T-cell (primary cell): ENCODE measurements at regions not wholly inside any gene's neighbourhood (a gene's known extent, or its start where the extent isn't known, plus 50 kb on each side); places are given as distances from the start of the nearest gene placed in this dataset.

ENCODE experiments used
- ATAC-seq, 4 experiments: fragments of 200-7000 bp in 3 of 4; fragments of 150-1000 bp in 1 of 4; cut with Tn5 transposase; replicated peaks in 1 of 4; 1 replicate in 3 of 4; 2 replicates in 1 of 4; pipeline ENCODE4 v1.10.0; 2021; ENCODE audit warnings: moderate library complexity in 3 of 4, mild to moderate bottlenecking in 2 of 4, moderate number of reproducible peaks in 1 of 4
- CTCF ChIA-PET, 2 donors: fragments of 300-600 bp; sonication (Branson Sonifier 250); formaldehyde crosslinking; loops; one replicate each; lab custom pipeline; 2022; ENCODE audit warnings: antibody characterized with exemption in 2 of 2; lab: Charles Lee
- POLR2A ChIA-PET, 2 donors: fragments of 300-600 bp; sonication (Branson Sonifier 250); formaldehyde crosslinking; loops; one replicate each; lab custom pipeline; 2022; ENCODE audit warnings: antibody characterized with exemption in 2 of 2; lab: Charles Lee
- DNase-seq, 35 experiments: peaks; one replicate each; pipeline versions ENCODE4 v3.0.0 to v3.0.0-alpha.2; 2013 to 2023
- H3K27ac ChIP-seq: one replicate; pipeline ENCODE4 v1.5.1; 2013; ENCODE audit warnings: low read length
- H3K27me3 ChIP-seq, 2 experiments: replicated peaks in 1 of 2; 1 replicate in 1 of 2; 2 replicates in 1 of 2; pipeline versions ENCODE4 v1.6.1 to v1.7.0; 2013; ENCODE audit warnings: low read length in 1 of 2, mixed read lengths in 1 of 2; ENCODE audit not compliant: control insufficient read depth in 2 of 2, insufficient read depth in 2 of 2; ENCODE audit errors: extremely low read depth in 1 of 2
- H3K36me3 ChIP-seq, 2 donors: 1 replicate in 1 of 2; 2 replicates in 1 of 2; pipeline versions ENCODE4 v1.6.1 to v1.7.0; 2013; ENCODE audit warnings: low read length in 1 of 2; ENCODE audit not compliant: control insufficient read depth in 2 of 2, insufficient read depth in 1 of 2; ENCODE audit errors: extremely low read depth in 1 of 2
- H3K4me1 ChIP-seq, 2 experiments: 1 replicate in 1 of 2; 2 replicates in 1 of 2; pipeline versions ENCODE4 v1.6.1 to v1.7.0; 2013; ENCODE audit warnings: low read length in 2 of 2, mixed read lengths in 1 of 2; ENCODE audit not compliant: insufficient read depth in 2 of 2, control insufficient read depth in 1 of 2; ENCODE audit errors: extremely low read depth in 1 of 2
- H3K4me3 ChIP-seq, 2 donors: 1 replicate in 1 of 2; 2 replicates in 1 of 2; pipeline versions ENCODE4 v1.5.1 to v1.7.0; 2013; ENCODE audit warnings: mild to moderate bottlenecking in 2 of 2, low read length in 1 of 2, moderate library complexity in 1 of 2; ENCODE audit not compliant: control insufficient read depth in 1 of 2; ENCODE audit errors: extremely low read depth in 1 of 2
- H3K9me3 ChIP-seq: 2 replicates; pipeline ENCODE4 v1.7.0; 2013
- H3K27ac Mint-ChIP-seq, 2 donors: one replicate each; pipeline ENCODE4 v1.8.0; 2020 to 2021; ENCODE audit warnings: mild to moderate bottlenecking in 2 of 2, mixed read lengths in 2 of 2
- H3K27me3 Mint-ChIP-seq, 2 donors: one replicate each; pipeline ENCODE4 v1.8.0; 2021 to 2022; ENCODE audit warnings: mixed read lengths in 2 of 2
- H3K36me3 Mint-ChIP-seq: one replicate; pipeline ENCODE4 v1.8.0; 2021; ENCODE audit warnings: mixed read lengths
- H3K4me1 Mint-ChIP-seq, 3 donors: one replicate each; pipeline ENCODE4 v1.8.0; 2020 to 2022; ENCODE audit warnings: mixed read lengths in 3 of 3, mild to moderate bottlenecking in 1 of 3
- H3K4me3 Mint-ChIP-seq, 3 donors: one replicate each; pipeline ENCODE4 v1.8.0; 2020 to 2022; ENCODE audit warnings: mild to moderate bottlenecking in 3 of 3, mixed read lengths in 3 of 3, moderate library complexity in 3 of 3
- H3K9me3 Mint-ChIP-seq, 3 donors: one replicate each; pipeline ENCODE4 v1.8.0; 2020 to 2022; ENCODE audit warnings: mixed read lengths in 3 of 3
- WGBS: methylation state at CpG from one replicate; pipeline ENCODE4 v1.1.5; 2013; ENCODE audit warnings: missing lambda C conversion rate; ENCODE audit not compliant: insufficient coverage; 5-methylcytosine and 5-hydroxymethylcytosine counted together

DNA sequence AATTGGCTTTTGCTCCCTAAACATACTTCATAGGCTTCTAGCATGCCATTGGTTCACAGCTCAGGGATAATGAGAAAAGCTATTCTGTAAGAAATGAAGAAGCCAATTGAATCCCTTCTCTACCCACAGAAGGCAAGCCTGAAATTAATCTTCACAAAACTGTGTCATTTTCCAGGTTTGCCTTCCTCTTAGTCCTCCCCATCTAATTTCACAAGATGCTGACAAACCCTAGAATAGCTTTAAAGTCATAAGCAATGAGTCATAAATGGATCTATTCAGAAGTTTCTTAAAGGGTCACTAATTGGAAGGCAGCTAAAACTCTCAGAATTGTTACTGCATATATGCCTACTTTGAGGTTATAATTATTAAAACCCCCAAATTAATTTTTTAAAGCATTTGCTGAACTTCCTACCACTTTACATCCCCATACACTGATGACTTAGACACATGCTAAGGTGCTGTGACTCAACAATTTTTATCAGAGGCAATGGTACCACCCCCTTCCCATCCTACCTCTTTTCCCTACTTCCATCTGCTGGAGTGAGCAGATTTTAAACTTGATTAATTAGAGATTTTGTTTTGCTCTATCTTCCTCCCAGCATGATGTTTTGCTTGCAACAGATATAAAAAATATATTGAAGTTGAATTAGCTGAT, 51.3 kb upstream of the NABP1 start:
- Histone ChIP-seq H3K27ac (no peak overlapping the region), H3K27me3 (no peaks in the 10 kb centered on the region), H3K4me3 (no peak overlapping the region), H3K36me3 (no peaks in the 10 kb centered on the region), H3K9me3 (no peaks in the 10 kb centered on the region), H3K4me1 (peaks cover 2 to 22% of the 10 kb centered on the region in 2 experiments)
- CTCF ChIA-PET, result interaction anchor here (0.9 to 1.3 kb wide), 3 partner anchors 8 to 60 kb away, joined by 3 to 5 read pairs (median 3); no protein-coding TSS in a partner anchor
- Mint-ChIP-seq H3K27me3 (no peaks in the 10 kb centered on the region), H3K4me3 (no peak overlapping the region), H3K4me1 (peaks cover 53 to 81% (median 61%) of the 10 kb centered on the region in 3 donors), H3K9me3 (no peaks in the 10 kb centered on the region), H3K36me3 (no peaks in the 10 kb centered on the region), H3K27ac (no peak overlapping the region)
- ATAC-seq (no peak), DNase-seq (no peak)
- POLR2A ChIA-PET, result interaction anchor here in 1 of 2 donors (0.6 to 1.7 kb wide), 3 partner anchors 9 to 54 kb away, joined by 4 to 6 read pairs (median 5); partner anchors contain the start of gene NABP1

DNA sequence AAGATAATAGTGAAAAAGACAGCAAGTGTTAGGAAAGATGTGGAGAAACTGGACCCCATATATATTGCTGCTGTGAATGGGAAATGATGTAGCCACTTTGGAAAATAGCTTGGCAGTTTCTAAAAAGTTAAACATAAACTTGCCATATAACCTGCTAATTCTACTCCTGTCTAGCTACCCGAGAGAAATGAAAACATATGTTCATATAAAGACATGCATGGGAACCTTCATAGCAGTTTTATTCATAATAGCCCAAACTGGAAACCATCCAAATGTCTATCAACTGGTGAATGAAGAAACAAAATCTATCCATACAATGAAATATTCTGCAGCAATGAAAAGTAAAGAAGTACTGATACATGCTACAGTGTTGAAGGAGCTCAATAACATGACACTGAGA, 50.4 kb upstream of the NABP1 start:
- Mint-ChIP-seq H3K4me1 (peaks cover 50 to 79% (median 57%) of the 10 kb centered on the region in 3 donors), H3K27me3 (no peaks in the 10 kb centered on the region), H3K4me3 (no peak overlapping the region), H3K9me3 (no peaks in the 10 kb centered on the region), H3K27ac (no peak overlapping the region), H3K36me3 (no peaks in the 10 kb centered on the region)
- WGBS, result no CpG with 5 or more reads among the region's 1 CpG
- no peaks in the 10 kb centered on the region for H3K36me3 ChIP-seq
- no peak for ATAC-seq
- no peak overlapping the region for H3K27ac ChIP-seq
- peaks cover 2 to 20% of the 10 kb centered on the region in 2 experiments for H3K4me1 ChIP-seq
- DNase-seq, result no peak
- no peak overlapping the region for H3K4me3 ChIP-seq
- ChIA-PET POLR2A (interaction anchor here (0.7 to 1.7 kb wide), 3 partner anchors 9 to 587 kb away, joined by 3 to 4 read pairs (median 3); partner anchors contain the start of gene NABP1 (in 2 of the 2)), CTCF (interaction anchor here (0.9 to 2.3 kb wide), 5 partner anchors 9 to 39 kb away, joined by 3 to 8 read pairs (median 3); no protein-coding TSS in a partner anchor)
- H3K27me3 ChIP-seq, result no peaks in the 10 kb centered on the region
- H3K9me3 ChIP-seq, result no peaks in the 10 kb centered on the region
